Natural killer cell (primary cell): ENCODE measurements at regions not wholly inside any gene's neighbourhood (a gene's known extent, or its start where the extent isn't known, plus 50 kb on each side); places are given as distances from the start of the nearest gene placed in this dataset.

Experiments
- ATAC-seq, 3 donors: fragments of 150-1000 bp in 2 of 3; fragments of 200-7000 bp in 1 of 3; cut with Tn5 transposase; 1 replicate in 1 of 3; 2 replicates in 2 of 3; pipeline ENCODE4 v1.10.0; 2021; ENCODE audit warnings: mild to moderate bottlenecking in 2 of 3, moderate library complexity in 2 of 3
- DNase-seq, 2 donors: peaks; one replicate each; pipeline versions ENCODE4 v3.0.0 to v3.0.0-alpha.2; 2013 to 2021; ENCODE audit warnings: mixed read lengths in 1 of 2
- H3K27ac ChIP-seq: one replicate; pipeline ENCODE4 v1.5.1; 2013; ENCODE audit warnings: mild to moderate bottlenecking, low read length
- H3K27me3 ChIP-seq: one replicate; pipeline ENCODE4 v1.6.1; 2013; ENCODE audit warnings: low read length; ENCODE audit not compliant: control insufficient read depth, insufficient read depth
- H3K36me3 ChIP-seq: one replicate; pipeline ENCODE4 v1.6.1; 2013; ENCODE audit warnings: low read length; ENCODE audit not compliant: control insufficient read depth, insufficient read depth
- H3K4me1 ChIP-seq: one replicate; pipeline ENCODE4 v1.6.1; 2013; ENCODE audit warnings: low read length; ENCODE audit not compliant: control insufficient read depth, insufficient read depth
- H3K4me3 ChIP-seq: one replicate; pipeline ENCODE4 v1.5.1; 2013; ENCODE audit warnings: low read length
- H3K9me3 ChIP-seq: one replicate; pipeline ENCODE4 v1.6.1; 2013; ENCODE audit warnings: low read length; ENCODE audit not compliant: control insufficient read depth, insufficient read depth
- H3K27ac Mint-ChIP-seq, 2 donors: one replicate each; pipeline ENCODE4 v1.8.0; 2022; ENCODE audit warnings: mild to moderate bottlenecking in 2 of 2, mixed read lengths in 2 of 2, moderate library complexity in 1 of 2
- H3K27me3 Mint-ChIP-seq, 2 donors: one replicate each; pipeline ENCODE4 v1.8.0; 2022; ENCODE audit warnings: low read depth in 2 of 2, mixed read lengths in 2 of 2
- H3K36me3 Mint-ChIP-seq: one replicate; pipeline ENCODE4 v1.8.0; 2022; ENCODE audit warnings: mixed read lengths
- H3K4me1 Mint-ChIP-seq, 2 donors: one replicate each; pipeline ENCODE4 v1.8.0; 2022; ENCODE audit warnings: mixed read lengths in 2 of 2
- H3K4me3 Mint-ChIP-seq: one replicate; pipeline ENCODE4 v1.8.0; 2022; ENCODE audit warnings: mild to moderate bottlenecking, moderate library complexity, mixed read lengths
- H3K9me3 Mint-ChIP-seq, 2 donors: one replicate each; pipeline ENCODE4 v1.8.0; 2022; ENCODE audit warnings: mixed read lengths in 2 of 2
- CTCF ChIP-seq: fragments of 200-600 bp; IDR thresholded peaks from one replicate; pipeline ENCODE4 v1.8.0; 2022; ENCODE audit warnings: antibody characterized with exemption
- WGBS: methylation state at CpG from one replicate; pipeline ENCODE4 v1.1.7; 2013; ENCODE audit warnings: missing lambda C conversion rate; ENCODE audit not compliant: insufficient coverage; 5-methylcytosine and 5-hydroxymethylcytosine counted together
- intact Hi-C: fragments of 100-400 bp; cut with micrococcal nuclease; formaldehyde crosslinking; loops from one replicate; pipeline ENCODE4 v1.14.2; 2022

DNA sequence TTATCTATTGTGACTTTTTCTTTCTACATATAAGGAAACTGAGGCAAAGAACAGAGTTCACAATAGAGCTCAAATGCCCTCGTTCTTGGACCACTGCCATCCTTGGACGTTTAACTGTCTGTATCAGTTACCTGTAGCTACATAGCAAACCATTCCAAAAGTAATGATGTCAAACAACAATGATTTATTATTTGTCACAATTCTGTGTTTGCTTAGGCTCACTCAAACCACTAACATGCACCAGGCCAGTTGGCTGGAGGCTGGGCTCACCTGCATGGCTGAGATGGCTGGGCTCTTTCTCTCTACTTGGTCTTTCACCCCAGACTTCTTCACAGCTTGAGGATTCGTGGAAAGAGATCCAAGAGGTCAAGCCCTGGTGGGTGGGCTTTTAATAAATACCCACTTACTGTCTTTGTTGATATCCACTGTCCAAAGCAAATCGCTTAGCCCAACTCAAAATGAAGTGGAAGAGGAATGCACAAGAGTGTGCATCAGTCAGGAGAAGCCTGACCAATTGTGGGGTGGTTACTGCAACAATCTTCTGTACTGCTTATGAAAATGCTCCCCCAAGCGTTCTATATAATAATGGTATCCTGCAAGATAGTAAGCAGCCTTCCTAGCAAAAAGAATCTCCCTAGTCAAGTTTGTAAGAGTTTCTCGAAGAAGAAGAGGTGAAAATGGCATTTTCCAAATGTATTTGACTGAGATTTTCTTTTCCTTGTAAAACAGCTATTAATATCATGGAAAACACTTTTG lies 163.5 kb upstream of the NT5C1B start:
- H3K4me1 ChIP-seq = no peaks in the 10 kb centered on the region
- H3K9me3 Mint-ChIP-seq = no peaks in the 10 kb centered on the region
- WGBS = 80% methylated on average over 5 of the region's 6 CpGs
- H3K4me1 Mint-ChIP-seq = no peaks in the 10 kb centered on the region
- H3K36me3 Mint-ChIP-seq = no peaks in the 10 kb centered on the region
- no peak for ATAC-seq
- intact Hi-C loops = no loop called here
- no peak overlapping the region for H3K27ac ChIP-seq
- H3K27me3 Mint-ChIP-seq = no peaks in the 10 kb centered on the region
- no peak overlapping the region for H3K4me3 Mint-ChIP-seq
- no peaks in the 10 kb centered on the region for H3K27me3 ChIP-seq
- DNase-seq = no peak
- TF ChIP-seq CTCF = no peak
- no peak overlapping the region for H3K4me3 ChIP-seq
- H3K36me3 ChIP-seq = no peaks in the 10 kb centered on the region
- no peaks in the 10 kb centered on the region for H3K9me3 ChIP-seq
- no peak overlapping the region for H3K27ac Mint-ChIP-seq

- TF ChIP-seq CTCF = no peak
- intact Hi-C loops = no loop called here
- no peak overlapping the region for H3K27ac ChIP-seq
- Mint-ChIP-seq H3K27me3 (no peaks in the 10 kb centered on the region), H3K36me3 (no peaks in the 10 kb centered on the region), H3K4me3 (no peak overlapping the region), H3K9me3 (no peaks in the 10 kb centered on the region), H3K27ac (no peak overlapping the region), H3K4me1 (no peaks in the 10 kb centered on the region)
- H3K27me3 ChIP-seq = no peaks in the 10 kb centered on the region
- DNase-seq (no peak), ATAC-seq (no peak)
- H3K4me1 ChIP-seq = no peaks in the 10 kb centered on the region
- H3K9me3 ChIP-seq = no peaks in the 10 kb centered on the region
- no peaks in the 10 kb centered on the region for H3K36me3 ChIP-seq
- WGBS = 86% methylated on average over 9 of the region's 10 CpGs
- H3K4me3 ChIP-seq = no peak overlapping the region
Observed at GRCh38 chr2:18752022-18752493, 162.7 kb upstream of the NT5C1B start.

DNA sequence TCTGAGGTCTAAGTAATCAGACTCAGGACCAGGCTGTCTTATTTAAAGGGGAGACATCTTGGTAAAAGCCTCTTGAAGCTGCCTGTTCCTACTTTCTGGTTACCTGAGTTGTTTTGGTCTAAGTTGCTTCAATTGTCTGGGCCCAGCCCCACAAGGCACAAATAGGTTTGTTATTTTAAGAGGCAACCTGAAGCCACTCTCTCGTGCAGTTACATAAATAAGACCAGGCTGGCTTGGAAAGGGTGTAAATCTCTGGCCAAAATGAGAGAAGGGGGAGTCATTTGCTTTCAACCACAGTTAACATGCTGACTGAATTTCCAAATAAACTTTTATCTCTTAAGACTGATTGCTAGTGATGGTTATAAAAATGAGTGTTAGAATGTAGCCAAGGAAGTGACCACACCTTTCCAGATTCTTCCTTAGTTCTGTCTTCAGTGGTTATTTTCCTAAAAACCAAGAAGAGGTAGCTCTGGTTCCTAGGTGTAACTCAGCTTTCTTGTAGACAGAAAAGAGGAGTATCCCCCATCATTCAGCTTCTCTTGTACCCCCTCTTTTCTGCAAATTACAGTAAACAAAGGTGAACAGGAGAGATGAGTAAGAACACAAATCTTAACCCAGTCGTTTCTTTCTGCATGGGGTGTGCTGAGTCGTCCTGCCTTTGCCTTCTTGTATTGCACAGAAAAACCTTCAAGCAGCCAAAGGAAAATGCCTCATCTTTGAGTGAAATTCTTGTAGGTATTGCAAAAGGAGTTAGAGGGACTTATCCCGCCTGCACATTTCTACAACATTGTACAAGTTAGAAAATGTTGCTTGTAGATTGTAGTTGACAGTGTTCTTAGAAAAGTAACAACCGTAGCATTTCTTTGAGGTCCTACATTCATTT lies 161.5 kb upstream of the NT5C1B start:
- Mint-ChIP-seq H3K9me3 (no peaks in the 10 kb centered on the region), H3K4me1 (no peaks in the 10 kb centered on the region), H3K27me3 (no peaks in the 10 kb centered on the region), H3K4me3 (no peak overlapping the region), H3K36me3 (no peaks in the 10 kb centered on the region), H3K27ac (no peak overlapping the region)
- H3K4me3 ChIP-seq = no peak overlapping the region
- no peaks in the 10 kb centered on the region for H3K27me3 ChIP-seq
- WGBS = 52% methylated on average over 3 of the region's 5 CpGs
- no peaks in the 10 kb centered on the region for H3K36me3 ChIP-seq
- intact Hi-C loops = no loop called here
- ATAC-seq (no peak), DNase-seq (no peak)
- H3K4me1 ChIP-seq = no peaks in the 10 kb centered on the region
- no peaks in the 10 kb centered on the region for H3K9me3 ChIP-seq
- no peak overlapping the region for H3K27ac ChIP-seq
- no peak for TF ChIP-seq CTCF
